Activated naive CD8-positive, alpha-beta T cell treated with anti-CD3 and anti-CD28 coated beads for 36 hours (primary cell): ENCODE measurements at regions not wholly inside any gene's neighbourhood (a gene's known extent, or its start where the extent isn't known, plus 50 kb on each side); places are given as distances from the start of the nearest gene placed in this dataset.

Experiments
- DNase-seq: peaks from one replicate; pipeline ENCODE4 v3.0.0; 2021
- H3K27ac Mint-ChIP-seq: one replicate; pipeline ENCODE4 v1.8.0; 2022; ENCODE audit warnings: mild to moderate bottlenecking, moderate library complexity, mixed read lengths
- H3K27me3 Mint-ChIP-seq: one replicate; pipeline ENCODE4 v1.8.0; 2022; ENCODE audit warnings: mild to moderate bottlenecking, mixed read lengths
- H3K36me3 Mint-ChIP-seq: one replicate; pipeline ENCODE4 v1.8.0; 2021; ENCODE audit warnings: mild to moderate bottlenecking, mixed read lengths
- H3K4me1 Mint-ChIP-seq: one replicate; pipeline ENCODE4 v1.8.0; 2021; ENCODE audit warnings: mixed read lengths
- H3K4me3 Mint-ChIP-seq: one replicate; pipeline ENCODE4 v1.8.0; 2022; ENCODE audit warnings: mild to moderate bottlenecking, moderate library complexity, mixed read lengths
- H3K9me3 Mint-ChIP-seq: one replicate; pipeline ENCODE4 v1.8.0; 2022; ENCODE audit warnings: mixed read lengths

GRCh38 chr1:244272471-244273261 is 179.0 kb downstream of the ADSS2 start:
- Mint-ChIP-seq H3K27ac (no peak overlapping the region), H3K27me3 (no peaks in the 10 kb centered on the region), H3K4me3 (no peak overlapping the region), H3K36me3 (no peaks in the 10 kb centered on the region), H3K9me3 (peaks cover 6% of the 10 kb centered on the region), H3K4me1 (peaks cover 6% of the 10 kb centered on the region)
- DNase-seq = peak; percentile 56

- no peak overlapping the region for H3K4me3 Mint-ChIP-seq
- H3K27ac Mint-ChIP-seq = no peak overlapping the region
Measured at GRCh38 chr1:244273262-244273844, 178.4 kb downstream of the ADSS2 start.

GRCh38 chr1:244273845-244274619 is 177.7 kb downstream of the ADSS2 start:
- Mint-ChIP-seq H3K9me3 (peaks cover 6% of the 10 kb centered on the region), H3K27me3 (no peaks in the 10 kb centered on the region), H3K4me3 (no peak overlapping the region), H3K27ac (no peak overlapping the region), H3K36me3 (no peaks in the 10 kb centered on the region), H3K4me1 (peaks cover 6% of the 10 kb centered on the region)
- DNase-seq = no peak

More at GRCh38 chr1:244273262-244273844, 178.4 kb downstream of the ADSS2 start:
- DNase-seq = no peak
- Mint-ChIP-seq H3K27me3 (no peaks in the 10 kb centered on the region), H3K36me3 (no peaks in the 10 kb centered on the region), H3K4me1 (peaks cover 6% of the 10 kb centered on the region), H3K9me3 (peaks cover 6% of the 10 kb centered on the region)

GRCh38 chr1:244276646-244277045 is 175.1 kb downstream of the ADSS2 start:
- DNase-seq = no peak
- no peak overlapping the region for H3K27ac Mint-ChIP-seq
- H3K36me3 Mint-ChIP-seq = no peaks in the 10 kb centered on the region
- peaks cover 6% of the 10 kb centered on the region for H3K4me1 Mint-ChIP-seq
- no peaks in the 10 kb centered on the region for H3K9me3 Mint-ChIP-seq
- no peaks in the 10 kb centered on the region for H3K27me3 Mint-ChIP-seq
- no peak overlapping the region for H3K4me3 Mint-ChIP-seq

- Mint-ChIP-seq H3K36me3 (no peaks in the 10 kb centered on the region), H3K9me3 (no peaks in the 10 kb centered on the region), H3K4me1 (no peaks in the 10 kb centered on the region), H3K27me3 (no peaks in the 10 kb centered on the region), H3K4me3 (no peak overlapping the region), H3K27ac (no peak overlapping the region)
- no peak for DNase-seq
Measured at GRCh38 chr1:244280201-244280600, 171.5 kb downstream of the ADSS2 start.

- no peaks in the 10 kb centered on the region for H3K4me1 Mint-ChIP-seq
- no peak for DNase-seq
Measured at GRCh38 chr1:244280859-244281258, 170.8 kb downstream of the ADSS2 start.

GRCh38 chr1:244283772-244284171 is 167.9 kb downstream of the ADSS2 start:
- Mint-ChIP-seq H3K27me3 (peaks cover 3% of the 10 kb centered on the region), H3K27ac (no peak overlapping the region), H3K36me3 (no peaks in the 10 kb centered on the region), H3K4me1 (no peaks in the 10 kb centered on the region), H3K4me3 (no peak overlapping the region), H3K9me3 (peaks cover 4% of the 10 kb centered on the region)
- DNase-seq = no peak

More at GRCh38 chr1:244280859-244281258, 170.8 kb downstream of the ADSS2 start:
- no peaks in the 10 kb centered on the region for H3K27me3 Mint-ChIP-seq
- no peaks in the 10 kb centered on the region for H3K36me3 Mint-ChIP-seq
- H3K27ac Mint-ChIP-seq = no peak overlapping the region
- H3K9me3 Mint-ChIP-seq = no peaks in the 10 kb centered on the region
- no peak overlapping the region for H3K4me3 Mint-ChIP-seq

GRCh38 chr1:244284641-244285156 is 167.0 kb downstream of the ADSS2 start:
- Mint-ChIP-seq H3K27ac (no peak overlapping the region), H3K4me1 (no peaks in the 10 kb centered on the region), H3K36me3 (no peaks in the 10 kb centered on the region), H3K27me3 (peaks cover 3% of the 10 kb centered on the region), H3K4me3 (no peak overlapping the region), H3K9me3 (peaks cover 6% of the 10 kb centered on the region)
- DNase-seq = no peak

GRCh38 chr1:244286341-244286740 is 165.4 kb downstream of the ADSS2 start:
- H3K27me3 Mint-ChIP-seq = peaks cover 12% of the 10 kb centered on the region
- H3K27ac Mint-ChIP-seq = no peak overlapping the region
- no peak for DNase-seq
- no peak overlapping the region for H3K4me3 Mint-ChIP-seq
- H3K9me3 Mint-ChIP-seq = peaks cover 6% of the 10 kb centered on the region
- H3K36me3 Mint-ChIP-seq = no peaks in the 10 kb centered on the region
- peaks cover 10% of the 10 kb centered on the region for H3K4me1 Mint-ChIP-seq

- Mint-ChIP-seq H3K27me3 (peaks cover 20% of the 10 kb centered on the region), H3K27ac (no peak overlapping the region), H3K4me1 (peaks cover 16% of the 10 kb centered on the region), H3K9me3 (peaks cover 6% of the 10 kb centered on the region), H3K36me3 (peaks cover 2% of the 10 kb centered on the region), H3K4me3 (no peak overlapping the region)
- DNase-seq = no peak
Measured at GRCh38 chr1:244287726-244288125, 164.0 kb downstream of the ADSS2 start.

GRCh38 chr1:244288663-244289062 is 163.0 kb downstream of the ADSS2 start:
- peaks cover 2% of the 10 kb centered on the region for H3K36me3 Mint-ChIP-seq
- H3K4me1 Mint-ChIP-seq = peaks cover 16% of the 10 kb centered on the region
- H3K27ac Mint-ChIP-seq = no peak overlapping the region
- H3K9me3 Mint-ChIP-seq = peaks cover 6% of the 10 kb centered on the region
- H3K27me3 Mint-ChIP-seq = peaks cover 20% of the 10 kb centered on the region
- no peak overlapping the region for H3K4me3 Mint-ChIP-seq
- DNase-seq = no peak

- Mint-ChIP-seq H3K4me1 (peaks cover 16% of the 10 kb centered on the region), H3K36me3 (peaks cover 2% of the 10 kb centered on the region), H3K4me3 (no peak overlapping the region), H3K27me3 (peaks cover 20% of the 10 kb centered on the region), H3K27ac (no peak overlapping the region), H3K9me3 (peaks cover 6% of the 10 kb centered on the region)
- no peak for DNase-seq
Measured at GRCh38 chr1:244289991-244290785, 161.5 kb downstream of the ADSS2 start.

- Mint-ChIP-seq H3K27ac (no peak overlapping the region), H3K9me3 (peaks cover 6% of the 10 kb centered on the region), H3K4me1 (peaks cover 16% of the 10 kb centered on the region), H3K4me3 (no peak overlapping the region), H3K27me3 (peaks cover 20% of the 10 kb centered on the region), H3K36me3 (peaks cover 2% of the 10 kb centered on the region)
- DNase-seq = no peak
Measured at GRCh38 chr1:244291236-244292201, 160.2 kb downstream of the ADSS2 start.
